ENCODE measurements at regions not wholly inside any gene's neighbourhood (a gene's known extent, or its start where the extent isn't known, plus 50 kb on each side); places are given as distances from the start of the nearest gene placed in this dataset.

- no peak for TF ChIP-seq CTCF (IDR thresholded peaks at IDR 0.05)
- TF ChIP-seq POLR2A (IDR thresholded peaks at IDR 0.05): no peak
Observed at GRCh38 chr1:221429264-221429663, 312.6 kb downstream of the DUSP10 start.

All from testis (tissue), 2 donors.